ENCODE measurements at regions not wholly inside any gene's neighbourhood (a gene's known extent, or its start where the extent isn't known, plus 50 kb on each side); places are given as distances from the start of the nearest gene placed in this dataset.

GRCh38 chr9:116032683-116033440 is 120.7 kb upstream of the PAPPA start:
- POLR2A ChIA-PET, result no interaction called here
- FAIRE-seq, result no peak
- ATAC-seq, result no peak
- peaks cover 2% of the 10 kb centered on the region; the same call in 1 of the 3 replicates for H3K4me1 ChIP-seq
- CTCF ChIA-PET, result no interaction called here
- H3K9me3 ChIP-seq, result peaks cover 33% of the 10 kb centered on the region
- H3K4me2 ChIP-seq, result 0 out of 3 replicates have a peak overlapping the region, but pooled peaks have one; percentile 3
- H3K27ac ChIP-seq, result peak overlapping the region in 1 of 2 experiments; percentile 60; a peak in 3 of 6 replicates
- H3K4me3 ChIP-seq, result no peak overlapping the region
- 76% methylated on average over 4 of the region's 4 CpGs for WGBS (ENCODE audit: missing lambda C conversion rate)
- DNase-seq (ENCODE audit: low read depth in 1 of 2, low spot score in 1 of 2), result no peak
- no peak for TF ChIP-seq CHD2 (IDR thresholded peaks at IDR 0.05; ENCODE audit: low read length, partially characterized antibody)
- TF ChIP-seq, protein P1, sequence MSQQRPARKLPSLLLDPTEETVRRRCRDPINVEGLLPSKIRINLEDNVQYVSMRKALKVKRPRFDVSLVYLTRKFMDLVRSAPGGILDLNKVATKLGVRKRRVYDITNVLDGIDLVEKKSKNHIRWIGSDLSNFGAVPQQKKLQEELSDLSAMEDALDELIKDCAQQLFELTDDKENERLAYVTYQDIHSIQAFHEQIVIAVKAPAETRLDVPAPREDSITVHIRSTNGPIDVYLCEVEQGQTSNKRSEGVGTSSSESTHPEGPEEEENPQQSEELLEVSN (IDR thresholded peaks at IDR 0.05; ENCODE audit: borderline replicate concordance, low read depth), result no peak
- no peak for TF ChIP-seq NPAS2 (CRISPR knock-in tag; IDR thresholded peaks at IDR 0.05; ENCODE audit: borderline replicate concordance)
- TF ChIP-seq RNF2 (IDR thresholded peaks at IDR 0.05; ENCODE audit: borderline replicate concordance, low read depth), result no peak
- no peak for TF ChIP-seq ZNF302 (CRISPR knock-in tag; IDR thresholded peaks at IDR 0.05)
- TF ChIP-seq MAFK (IDR thresholded peaks at IDR 0.05; ENCODE audit: partially characterized antibody), result no peak

- DNase-seq (ENCODE audit: low read depth in 1 of 2, low spot score in 1 of 2) (no peak), FAIRE-seq (no peak), ATAC-seq (no peak)
- WGBS (ENCODE audit: missing lambda C conversion rate), result 77% methylated on average over 1 of the region's 1 CpG
- H3K9me3 ChIP-seq, result no peaks in the 10 kb centered on the region
- peak overlapping the region in 1 of 2 experiments; percentile 29; a peak in 1 of 6 replicates for H3K27ac ChIP-seq
- TF ChIP-seq SMC3 (IDR thresholded peaks at IDR 0.05) (no peak), EP300 (IDR thresholded peaks at IDR 0.05) (no peak), SREBF2 (IDR thresholded peaks at IDR 0.05) (no peak)
- no peak overlapping the region for H3K4me2 ChIP-seq
- CTCF ChIA-PET, result no interaction called here
- no peak overlapping the region for H3K4me3 ChIP-seq
- POLR2A ChIA-PET, result no interaction called here
- H3K4me1 ChIP-seq, result no peaks in the 10 kb centered on the region
Observed at GRCh38 chr9:116039312-116039711, 114.3 kb upstream of the PAPPA start.

DNA sequence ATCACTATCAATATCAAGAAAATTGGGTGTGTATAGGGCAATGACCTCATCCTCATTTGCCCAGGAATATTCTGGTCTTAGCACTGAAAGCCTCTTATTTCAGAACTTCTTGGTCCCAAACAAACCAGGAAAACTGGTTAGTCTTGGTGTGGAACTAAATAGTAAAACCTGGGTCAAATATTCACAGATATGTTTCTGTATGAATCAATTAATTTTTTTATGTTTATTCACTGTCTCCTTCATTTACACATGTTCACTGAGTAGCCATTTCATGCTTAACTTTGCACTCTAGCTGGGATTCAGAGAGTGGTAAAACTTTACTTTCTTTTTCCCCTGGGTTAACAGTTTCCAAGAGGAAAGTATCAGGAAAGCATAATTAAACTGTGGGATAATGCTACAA is 113.7 kb upstream of the PAPPA start:
- ATAC-seq (no peak), DNase-seq (ENCODE audit: low read depth in 1 of 2, low spot score in 1 of 2) (no peak), FAIRE-seq (no peak)
- no peak for TF ChIP-seq CBX8 (IDR thresholded peaks at IDR 0.05)
- no peak for TF ChIP-seq ZNF302 (CRISPR knock-in tag; IDR thresholded peaks at IDR 0.05)
- no peak for TF ChIP-seq TP53 (CRISPR knock-in tag; IDR thresholded peaks at IDR 0.05)
- TF ChIP-seq CEBPB (IDR thresholded peaks at IDR 0.05), result no peak
- Histone ChIP-seq H3K4me3 (no peak overlapping the region), H3K4me2 (no peak overlapping the region), H3K27ac (0 out of 6 replicates have a peak overlapping the region, but pooled peaks of 1 of the 2 experiments have one; percentile 34), H3K9me3 (peaks cover 2% of the 10 kb centered on the region; the same call in 1 of the 3 replicates), H3K4me1 (no peaks in the 10 kb centered on the region)
- ChIA-PET POLR2A (no interaction called here), CTCF (no interaction called here)

GRCh38 chr9:116042321-116042720 is 111.3 kb upstream of the PAPPA start:
- POLR2A ChIA-PET, result no interaction called here

More at GRCh38 chr9:116042321-116042720, 111.3 kb upstream of the PAPPA start:
- no peak overlapping the region for H3K4me3 ChIP-seq
- no peak overlapping the region for H3K4me2 ChIP-seq
- peaks cover 14% of the 10 kb centered on the region; the same call in 1 of the 3 replicates for H3K9me3 ChIP-seq
- WGBS (ENCODE audit: missing lambda C conversion rate), result 88% methylated on average over 2 of the region's 2 CpGs
- peak overlapping the region in 1 of 2 experiments; percentile 25; a peak in 1 of 6 replicates for H3K27ac ChIP-seq
- no peak for FAIRE-seq
- no peaks in the 10 kb centered on the region for H3K4me1 ChIP-seq
- TF ChIP-seq, protein P2, sequence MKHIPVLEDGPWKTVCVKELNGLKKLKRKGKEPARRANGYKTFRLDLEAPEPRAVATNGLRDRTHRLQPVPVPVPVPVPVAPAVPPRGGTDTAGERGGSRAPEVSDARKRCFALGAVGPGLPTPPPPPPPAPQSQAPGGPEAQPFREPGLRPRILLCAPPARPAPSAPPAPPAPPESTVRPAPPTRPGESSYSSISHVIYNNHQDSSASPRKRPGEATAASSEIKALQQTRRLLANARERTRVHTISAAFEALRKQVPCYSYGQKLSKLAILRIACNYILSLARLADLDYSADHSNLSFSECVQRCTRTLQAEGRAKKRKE (CRISPR knock-in tag; IDR thresholded peaks at IDR 0.05; ENCODE audit: low read depth), result no peak
- TF ChIP-seq HES2 (IDR thresholded peaks at IDR 0.05) (no peak), ESRRA (IDR thresholded peaks at IDR 0.05; ENCODE audit: borderline replicate concordance, low read length) (no peak), GATA3 (IDR thresholded peaks at IDR 0.05; ENCODE audit: borderline replicate concordance) (no peak), CBX2 (IDR thresholded peaks at IDR 0.05; ENCODE audit: borderline replicate concordance, low read depth) (no peak), MYC (IDR thresholded peaks at IDR 0.05; ENCODE audit: borderline replicate concordance, low read length) (no peak), ZC3H11A (IDR thresholded peaks at IDR 0.05) (no peak), MAFK (IDR thresholded peaks at IDR 0.05; ENCODE audit: partially characterized antibody) (no peak), CEBPB (IDR thresholded peaks at IDR 0.05) (no peak), RFX5 (IDR thresholded peaks at IDR 0.05) (no peak), JUNB (IDR thresholded peaks at IDR 0.05) (no peak), PHF8 (IDR thresholded peaks at IDR 0.05; ENCODE audit: borderline replicate concordance, low read depth) (no peak), TFCP2L1 (CRISPR knock-in tag; IDR thresholded peaks at IDR 0.05) (no peak), ZNF302 (CRISPR knock-in tag; IDR thresholded peaks at IDR 0.05) (no peak), SREBF2 (IDR thresholded peaks at IDR 0.05) (no peak)
- CTCF ChIA-PET, result interaction anchor here (0.6 kb wide), 1 partner anchor 18 kb away, joined by 3 read pairs; no protein-coding TSS in a partner anchor
- no peak for DNase-seq (ENCODE audit: low read depth in 1 of 2, low spot score in 1 of 2)
- ATAC-seq, result no peak
